Mammary epithelial cell (primary cell): ENCODE measurements at regions not wholly inside any gene's neighbourhood (a gene's known extent, or its start where the extent isn't known, plus 50 kb on each side); places are given as distances from the start of the nearest gene placed in this dataset.

Source experiments
- CTCF ChIP-seq, 2 donors: IDR thresholded peaks in 1 of 2; conservative IDR thresholded peaks in 1 of 2; 2 replicates each; pipeline ENCODE4 v1.5.1; 2011 to 2012; ENCODE audit warnings: inconsistent platforms in 2 of 2, low read length in 2 of 2, mild to moderate bottlenecking in 2 of 2, control low read depth in 1 of 2, low read depth in 1 of 2; ENCODE audit not compliant: insufficient read depth in 1 of 2; ENCODE audit errors: extremely low read depth in 1 of 2
- EZH2 ChIP-seq: IDR thresholded peaks from 2 replicates; pipeline ENCODE4 v1.6.1; 2012; ENCODE audit warnings: low read length, inconsistent platforms, borderline replicate concordance

- TF ChIP-seq CTCF (conservative IDR thresholded peaks at IDR 0.05 in 1 of 2, IDR thresholded peaks at IDR 0.05 in 1 of 2; ENCODE audit: extremely low read depth in 1 of 2, insufficient read depth in 1 of 2, low read depth in 1 of 2, low read length in 2 of 2) (no peak), EZH2 (no peak)
Observed at GRCh38 chr4:109359040-109359646, 56.7 kb upstream of the COL25A1 start.
